ENCODE measurements at regions not wholly inside any gene's neighbourhood (a gene's known extent, or its start where the extent isn't known, plus 50 kb on each side); places are given as distances from the start of the nearest gene placed in this dataset.

- DNase-seq = no peak
These were observed 69.7 kb upstream of the SETMAR start for GRCh38 chr3:4233488-4233887.

GRCh38 chr3:4234889-4235288, 68.3 kb upstream of the SETMAR start:
- Histone ChIP-seq H3K9me3 (no peaks in the 10 kb centered on the region), H3K4me1 (no peaks in the 10 kb centered on the region), H3K4me3 (no peak overlapping the region), H3K27me3 (no peaks in the 10 kb centered on the region), H3K27ac (no peak overlapping the region), H3K36me3 (no peaks in the 10 kb centered on the region)
- no peak for TF ChIP-seq POLR2A (IDR thresholded peaks at IDR 0.05)
- no peak for TF ChIP-seq POLR2AphosphoS5 (IDR thresholded peaks at IDR 0.05)
- ATAC-seq (ENCODE audit: low FRiP score in 2 of 2) (no peak), DNase-seq (no peak)
- WGBS, 2 donors = 51 to 53% methylated on average over 2 of the region's 2 CpGs

More at GRCh38 chr3:4233488-4233887, 69.7 kb upstream of the SETMAR start:
- Histone ChIP-seq H3K27me3 (no peaks in the 10 kb centered on the region), H3K36me3 (no peaks in the 10 kb centered on the region), H3K27ac (no peak overlapping the region), H3K4me1 (no peaks in the 10 kb centered on the region), H3K4me3 (no peak overlapping the region), H3K9me3 (no peaks in the 10 kb centered on the region)
- no peak for TF ChIP-seq CTCF (IDR thresholded peaks at IDR 0.05)
- no peak for TF ChIP-seq POLR2AphosphoS5 (IDR thresholded peaks at IDR 0.05)
- no peak for TF ChIP-seq EP300 (IDR thresholded peaks at IDR 0.05)
- TF ChIP-seq POLR2A (IDR thresholded peaks at IDR 0.05) = no peak
- 54 to 58% methylated on average over 2 of the region's 2 CpGs for WGBS, 2 donors
- no peak for ATAC-seq (ENCODE audit: low FRiP score in 2 of 2)

- no peak for DNase-seq
- 71 to 73% methylated on average over 3 of the region's 3 CpGs for WGBS, 2 donors
- Histone ChIP-seq H3K9me3 (no peaks in the 10 kb centered on the region), H3K27ac (no peak overlapping the region), H3K36me3 (no peaks in the 10 kb centered on the region), H3K4me1 (no peaks in the 10 kb centered on the region), H3K27me3 (no peaks in the 10 kb centered on the region), H3K4me3 (no peak overlapping the region)
- no peak for ATAC-seq (ENCODE audit: low FRiP score in 2 of 2)
- TF ChIP-seq EP300 (IDR thresholded peaks at IDR 0.05) (no peak), POLR2AphosphoS5 (IDR thresholded peaks at IDR 0.05) (no peak), POLR2A (IDR thresholded peaks at IDR 0.05) (no peak), CTCF (IDR thresholded peaks at IDR 0.05) (no peak)
These were observed 67.5 kb upstream of the SETMAR start for GRCh38 chr3:4235690-4236089.

GRCh38 chr3:4241595-4242170, 61.5 kb upstream of the SETMAR start:
- 85 to 90% methylated on average over 8 of the region's 8 CpGs for WGBS, 2 donors
- DNase-seq (no peak), ATAC-seq (ENCODE audit: low FRiP score in 2 of 2) (no peak)
- H3K36me3 ChIP-seq = no peaks in the 10 kb centered on the region
- no peaks in the 10 kb centered on the region for H3K27me3 ChIP-seq
- TF ChIP-seq POLR2AphosphoS5 (IDR thresholded peaks at IDR 0.05) = no peak
- TF ChIP-seq POLR2A (IDR thresholded peaks at IDR 0.05) = no peak
- TF ChIP-seq EP300 (IDR thresholded peaks at IDR 0.05) = no peak
- TF ChIP-seq CTCF (IDR thresholded peaks at IDR 0.05) = no peak
- H3K27ac ChIP-seq = no peak overlapping the region
- no peak overlapping the region for H3K4me3 ChIP-seq
- H3K4me1 ChIP-seq = no peaks in the 10 kb centered on the region
- H3K9me3 ChIP-seq = no peaks in the 10 kb centered on the region

- H3K4me3 ChIP-seq = no peak overlapping the region
- DNase-seq = no peak
- no peaks in the 10 kb centered on the region for H3K36me3 ChIP-seq
- ATAC-seq (ENCODE audit: low FRiP score in 2 of 2) = no peak
- H3K4me1 ChIP-seq = no peaks in the 10 kb centered on the region
- no peak for TF ChIP-seq EP300 (IDR thresholded peaks at IDR 0.05)
- no peak for TF ChIP-seq POLR2AphosphoS5 (IDR thresholded peaks at IDR 0.05)
- no peak for TF ChIP-seq POLR2A (IDR thresholded peaks at IDR 0.05)
- H3K27ac ChIP-seq = no peak overlapping the region
- no peaks in the 10 kb centered on the region for H3K27me3 ChIP-seq
- 76 to 78% methylated on average over 4 to 9 of the region's 9 CpGs for WGBS, 2 donors
- no peaks in the 10 kb centered on the region for H3K9me3 ChIP-seq
These were observed 57.5 kb upstream of the SETMAR start for GRCh38 chr3:4245671-4246070.

- DNase-seq (no peak), ATAC-seq (ENCODE audit: low FRiP score in 2 of 2) (no peak)
- no peak for TF ChIP-seq POLR2AphosphoS5 (IDR thresholded peaks at IDR 0.05)
- TF ChIP-seq CTCF (IDR thresholded peaks at IDR 0.05) = no peak
- TF ChIP-seq POLR2A (IDR thresholded peaks at IDR 0.05) = no peak
- TF ChIP-seq EP300 (IDR thresholded peaks at IDR 0.05) = no peak
- Histone ChIP-seq H3K27me3 (no peaks in the 10 kb centered on the region), H3K4me1 (no peaks in the 10 kb centered on the region), H3K4me3 (no peak overlapping the region), H3K36me3 (no peaks in the 10 kb centered on the region), H3K9me3 (no peaks in the 10 kb centered on the region), H3K27ac (no peak overlapping the region)
- 95 to 96% methylated on average over 1 of the region's 1 CpG for WGBS, 2 donors
These were observed 55.8 kb upstream of the SETMAR start for GRCh38 chr3:4247391-4247790.
